Nephron progenitor cell (in vitro differentiated cells): ENCODE measurements at regions not wholly inside any gene's neighbourhood (a gene's known extent, or its start where the extent isn't known, plus 50 kb on each side); places are given as distances from the start of the nearest gene placed in this dataset.

ENCODE experiments used
- DNase-seq: peaks from one replicate; pipeline ENCODE4 v3.0.0; 2021
- H3K27ac Mint-ChIP-seq: 2 replicates; pipeline ENCODE4 v1.8.0; 2021; ENCODE audit warnings: mild to moderate bottlenecking, moderate library complexity, mixed read lengths
- H3K27me3 Mint-ChIP-seq: 2 replicates; pipeline ENCODE4 v1.8.0; 2021; ENCODE audit warnings: mild to moderate bottlenecking, low read depth, mixed read lengths; ENCODE audit not compliant: poor library complexity
- H3K36me3 Mint-ChIP-seq: 2 replicates; pipeline ENCODE4 v1.8.0; 2021; ENCODE audit warnings: low read depth, mixed read lengths
- H3K4me1 Mint-ChIP-seq: 2 replicates; pipeline ENCODE4 v1.8.0; 2021; ENCODE audit warnings: mixed read lengths
- H3K4me3 Mint-ChIP-seq: 2 replicates; pipeline ENCODE4 v1.8.0; 2021; ENCODE audit warnings: mild to moderate bottlenecking, moderate library complexity, mixed read lengths
- H3K9me3 Mint-ChIP-seq: 2 replicates; pipeline ENCODE4 v1.8.0; 2021; ENCODE audit warnings: mild to moderate bottlenecking, moderate library complexity, mixed read lengths
- TF ChIP-seq, protein P1 (sequence below): fragments of 200-600 bp; sonication (generic); IDR thresholded peaks from 2 replicates; pipeline ENCODE4 v1.5.0; 2021; ENCODE audit warnings: antibody characterized with exemption

- H3K9me3 Mint-ChIP-seq: peaks cover 70% of the 10 kb centered on the region
- H3K27me3 Mint-ChIP-seq: peaks cover 6% of the 10 kb centered on the region
- no peak overlapping the region for H3K27ac Mint-ChIP-seq
- DNase-seq: no peak
- TF ChIP-seq, protein P1, sequence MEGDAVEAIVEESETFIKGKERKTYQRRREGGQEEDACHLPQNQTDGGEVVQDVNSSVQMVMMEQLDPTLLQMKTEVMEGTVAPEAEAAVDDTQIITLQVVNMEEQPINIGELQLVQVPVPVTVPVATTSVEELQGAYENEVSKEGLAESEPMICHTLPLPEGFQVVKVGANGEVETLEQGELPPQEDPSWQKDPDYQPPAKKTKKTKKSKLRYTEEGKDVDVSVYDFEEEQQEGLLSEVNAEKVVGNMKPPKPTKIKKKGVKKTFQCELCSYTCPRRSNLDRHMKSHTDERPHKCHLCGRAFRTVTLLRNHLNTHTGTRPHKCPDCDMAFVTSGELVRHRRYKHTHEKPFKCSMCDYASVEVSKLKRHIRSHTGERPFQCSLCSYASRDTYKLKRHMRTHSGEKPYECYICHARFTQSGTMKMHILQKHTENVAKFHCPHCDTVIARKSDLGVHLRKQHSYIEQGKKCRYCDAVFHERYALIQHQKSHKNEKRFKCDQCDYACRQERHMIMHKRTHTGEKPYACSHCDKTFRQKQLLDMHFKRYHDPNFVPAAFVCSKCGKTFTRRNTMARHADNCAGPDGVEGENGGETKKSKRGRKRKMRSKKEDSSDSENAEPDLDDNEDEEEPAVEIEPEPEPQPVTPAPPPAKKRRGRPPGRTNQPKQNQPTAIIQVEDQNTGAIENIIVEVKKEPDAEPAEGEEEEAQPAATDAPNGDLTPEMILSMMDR: no peak
- H3K4me1 Mint-ChIP-seq: no peaks in the 10 kb centered on the region
- no peak overlapping the region for H3K4me3 Mint-ChIP-seq
- H3K36me3 Mint-ChIP-seq: no peaks in the 10 kb centered on the region
Measured at GRCh38 chr6:159434410-159434809, 258.6 kb downstream of the SOD2 start.

DNA sequence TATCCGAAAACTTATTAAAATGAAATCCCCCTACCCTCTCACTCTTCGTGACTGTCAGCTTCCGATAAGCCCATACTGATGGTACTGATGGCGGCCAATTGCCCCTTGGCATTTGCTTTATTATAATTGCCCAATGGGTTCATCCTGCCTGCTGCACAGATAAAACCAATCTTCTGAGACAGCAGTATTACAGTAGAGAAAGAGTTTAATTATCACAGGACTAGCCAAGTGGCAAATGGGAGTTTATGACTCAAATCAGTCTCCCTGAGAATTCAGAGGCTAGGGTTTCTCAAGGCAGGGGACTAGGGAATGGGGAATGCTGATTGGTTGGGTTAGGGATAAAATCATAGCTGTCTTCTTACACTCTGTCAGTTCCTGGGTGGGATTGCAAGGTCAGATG, 259.5 kb downstream of the SOD2 start:
- peaks cover 1% of the 10 kb centered on the region for H3K27me3 Mint-ChIP-seq
- DNase-seq: no peak
- peaks cover 67% of the 10 kb centered on the region for H3K9me3 Mint-ChIP-seq
- H3K27ac Mint-ChIP-seq: no peak overlapping the region
- no peaks in the 10 kb centered on the region for H3K4me1 Mint-ChIP-seq
- TF ChIP-seq, protein P1: no peak
- no peaks in the 10 kb centered on the region for H3K36me3 Mint-ChIP-seq
- no peak overlapping the region for H3K4me3 Mint-ChIP-seq

GRCh38 chr6:159431750-159432149, 261.3 kb downstream of the SOD2 start:
- Mint-ChIP-seq H3K36me3 (no peaks in the 10 kb centered on the region), H3K27me3 (peaks cover 4% of the 10 kb centered on the region), H3K27ac (no peak overlapping the region), H3K9me3 (peaks cover 60% of the 10 kb centered on the region), H3K4me1 (no peaks in the 10 kb centered on the region), H3K4me3 (no peak overlapping the region)
- TF ChIP-seq, protein P1: no peak
- no peak for DNase-seq

- no peak for DNase-seq
- Mint-ChIP-seq H3K4me1 (no peaks in the 10 kb centered on the region), H3K36me3 (no peaks in the 10 kb centered on the region), H3K27ac (no peak overlapping the region), H3K9me3 (peaks cover 61% of the 10 kb centered on the region), H3K4me3 (no peak overlapping the region), H3K27me3 (peaks cover 4% of the 10 kb centered on the region)
- TF ChIP-seq, protein P1: no peak
Measured at GRCh38 chr6:159430323-159430722, 261.1 kb downstream of the FNDC1 start.

GRCh38 chr6:159429433-159429832, 260.2 kb downstream of the FNDC1 start:
- Mint-ChIP-seq H3K36me3 (no peaks in the 10 kb centered on the region), H3K4me1 (no peaks in the 10 kb centered on the region), H3K4me3 (no peak overlapping the region), H3K9me3 (peaks cover 61% of the 10 kb centered on the region), H3K27ac (no peak overlapping the region), H3K27me3 (peaks cover 7% of the 10 kb centered on the region)
- TF ChIP-seq, protein P1: no peak
- no peak for DNase-seq

- no peak for DNase-seq
- TF ChIP-seq, protein P1: no peak
- peaks cover 58% of the 10 kb centered on the region for H3K9me3 Mint-ChIP-seq
- peaks cover 7% of the 10 kb centered on the region for H3K27me3 Mint-ChIP-seq
- no peaks in the 10 kb centered on the region for H3K36me3 Mint-ChIP-seq
- no peaks in the 10 kb centered on the region for H3K4me1 Mint-ChIP-seq
- no peak overlapping the region for H3K4me3 Mint-ChIP-seq
- H3K27ac Mint-ChIP-seq: no peak overlapping the region
Measured at GRCh38 chr6:159427771-159428170, 258.6 kb downstream of the FNDC1 start.
